Lung (tissue), 11 donors: ENCODE measurements at regions not wholly inside any gene's neighbourhood (a gene's known extent, or its start where the extent isn't known, plus 50 kb on each side); places are given as distances from the start of the nearest gene placed in this dataset.

Experiments
- ATAC-seq: fragments of 200-7000 bp; cut with Tn5 transposase; one replicate; pipeline ENCODE4 v1.9.1; 2020; ENCODE audit warnings: moderate number of reproducible peaks; ENCODE audit not compliant: insufficient read depth, low FRiP score
- DNase-seq, 3 donors: peaks; one replicate each; pipeline ENCODE4 v3.0.0-alpha.2; 2013 to 2017
- H3K27ac ChIP-seq, 2 donors: one replicate each; pipeline ENCODE4 v1.5.1; 2013; ENCODE audit warnings: mild to moderate bottlenecking in 2 of 2, moderate library complexity in 2 of 2, control low read depth in 1 of 2, inconsistent platforms in 1 of 2, low read depth in 1 of 2, low read length in 1 of 2
- H3K27me3 ChIP-seq, 3 donors: one replicate each; pipeline ENCODE4 v1.5.1; 2013; ENCODE audit warnings: low read length in 2 of 3; ENCODE audit not compliant: control insufficient read depth in 3 of 3, insufficient read depth in 3 of 3
- H3K36me3 ChIP-seq, 4 donors: one replicate each; pipeline ENCODE4 v1.5.1; 2013; ENCODE audit warnings: low read length in 4 of 4, mild to moderate bottlenecking in 1 of 4, moderate library complexity in 1 of 4; ENCODE audit not compliant: control insufficient read depth in 4 of 4, insufficient read depth in 4 of 4
- H3K4me1 ChIP-seq, 5 donors: one replicate each; pipeline ENCODE4 v1.5.1; 2013; ENCODE audit warnings: low read length in 5 of 5, mild to moderate bottlenecking in 2 of 5, moderate library complexity in 1 of 5; ENCODE audit not compliant: control insufficient read depth in 5 of 5, insufficient read depth in 5 of 5
- H3K4me3 ChIP-seq: one replicate; pipeline ENCODE4 v1.5.1; 2013; ENCODE audit warnings: mild to moderate bottlenecking, control low read depth, moderate library complexity
- H3K9ac ChIP-seq, 2 donors: one replicate each; pipeline ENCODE4 v1.5.1; 2013; ENCODE audit warnings: low read length in 2 of 2, control low read depth in 1 of 2; ENCODE audit not compliant: insufficient read depth in 1 of 2
- H3K9me3 ChIP-seq, 4 donors: one replicate each; pipeline ENCODE4 v1.5.1; 2013; ENCODE audit warnings: low read length in 3 of 4, mild to moderate bottlenecking in 1 of 4, moderate library complexity in 1 of 4; ENCODE audit not compliant: control insufficient read depth in 4 of 4, insufficient read depth in 3 of 4
- WGBS, 2 donors: extraction: QIAGEN DNeasy Blood & Tissue Kit; methylation state at CpG; one replicate each; pipeline ENCODE4 v1.1.7; 2013; 5-methylcytosine and 5-hydroxymethylcytosine counted together
- TF ChIP-seq, protein P1 (sequence below): IDR thresholded peaks from 2 replicates; pipeline ENCODE4 v1.5.1; 2012; ENCODE audit warnings: mild to moderate bottlenecking; ENCODE audit errors: control extremely low read depth, extremely low read depth
- donor health status: control.
- donor health status: control.
- donor health status: Bipolar disorder and iron deficiency.
- donor health status: healthy.
- donor health status: DM: yes; HTN: yes; CAD: no.

DNA sequence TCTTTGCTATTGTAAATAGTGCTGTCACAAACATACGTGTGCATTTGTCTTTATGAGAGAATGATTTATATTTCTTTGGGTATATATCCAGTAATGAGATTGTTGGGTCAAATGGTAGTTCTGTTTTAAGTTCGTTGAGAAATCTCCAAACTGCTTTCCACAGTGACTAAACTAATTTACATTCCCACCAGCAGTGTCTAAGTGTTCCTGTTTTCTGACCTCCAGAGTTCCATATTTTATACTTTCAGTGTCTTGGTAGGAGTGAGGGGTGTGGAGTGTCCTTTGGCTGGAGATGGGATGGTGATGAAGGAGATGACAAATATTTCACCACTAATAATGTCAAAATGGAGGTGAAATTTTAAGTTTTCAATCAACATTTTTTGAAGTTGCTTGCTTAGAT is 86.4 kb downstream of the DACT1 start:
- H3K27me3 ChIP-seq: no peaks in the 10 kb centered on the region
- H3K9ac ChIP-seq: no peak overlapping the region
- H3K4me3 ChIP-seq: no peak overlapping the region
- DNase-seq: no peak
- no peak overlapping the region for H3K27ac ChIP-seq
- H3K36me3 ChIP-seq: no peaks in the 10 kb centered on the region
- 28 to 66% methylated on average over 2 of the region's 2 CpGs for WGBS, 2 donors
- H3K4me1 ChIP-seq: peaks cover 0 to 2% (median 0%) of the 10 kb centered on the region in 5 donors
- no peak for ATAC-seq
- TF ChIP-seq, protein P1, sequence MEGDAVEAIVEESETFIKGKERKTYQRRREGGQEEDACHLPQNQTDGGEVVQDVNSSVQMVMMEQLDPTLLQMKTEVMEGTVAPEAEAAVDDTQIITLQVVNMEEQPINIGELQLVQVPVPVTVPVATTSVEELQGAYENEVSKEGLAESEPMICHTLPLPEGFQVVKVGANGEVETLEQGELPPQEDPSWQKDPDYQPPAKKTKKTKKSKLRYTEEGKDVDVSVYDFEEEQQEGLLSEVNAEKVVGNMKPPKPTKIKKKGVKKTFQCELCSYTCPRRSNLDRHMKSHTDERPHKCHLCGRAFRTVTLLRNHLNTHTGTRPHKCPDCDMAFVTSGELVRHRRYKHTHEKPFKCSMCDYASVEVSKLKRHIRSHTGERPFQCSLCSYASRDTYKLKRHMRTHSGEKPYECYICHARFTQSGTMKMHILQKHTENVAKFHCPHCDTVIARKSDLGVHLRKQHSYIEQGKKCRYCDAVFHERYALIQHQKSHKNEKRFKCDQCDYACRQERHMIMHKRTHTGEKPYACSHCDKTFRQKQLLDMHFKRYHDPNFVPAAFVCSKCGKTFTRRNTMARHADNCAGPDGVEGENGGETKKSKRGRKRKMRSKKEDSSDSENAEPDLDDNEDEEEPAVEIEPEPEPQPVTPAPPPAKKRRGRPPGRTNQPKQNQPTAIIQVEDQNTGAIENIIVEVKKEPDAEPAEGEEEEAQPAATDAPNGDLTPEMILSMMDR: no peak
- H3K9me3 ChIP-seq: peaks cover 0 to 1% (median 0%) of the 10 kb centered on the region in 4 donors

DNA sequence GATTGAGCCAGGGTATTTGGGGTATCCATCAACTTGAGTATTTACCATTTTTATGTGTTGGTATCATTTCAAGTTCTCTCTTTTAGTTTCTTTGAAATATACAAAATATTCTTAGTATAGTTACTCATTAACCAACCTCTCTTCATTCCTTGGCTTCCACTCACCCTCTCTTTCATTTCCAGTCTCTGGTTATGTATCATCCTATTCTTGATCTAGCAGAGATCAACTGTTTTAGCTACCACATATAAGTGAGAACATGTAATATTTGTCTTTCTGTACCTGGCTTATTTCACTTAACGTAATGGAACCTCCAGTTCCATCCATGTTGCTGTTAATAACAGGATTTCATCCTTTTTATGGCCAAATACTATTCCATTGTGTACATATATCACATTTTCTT is 86.9 kb downstream of the DACT1 start:
- WGBS, 2 donors: 93 to 97% methylated on average over 1 of the region's 1 CpG
- peaks cover 0 to 1% (median 0%) of the 10 kb centered on the region in 4 donors for H3K9me3 ChIP-seq
- no peaks in the 10 kb centered on the region for H3K27me3 ChIP-seq
- peaks cover 0 to 2% (median 0%) of the 10 kb centered on the region in 5 donors for H3K4me1 ChIP-seq
- no peak overlapping the region for H3K4me3 ChIP-seq
- ATAC-seq (no peak), DNase-seq (no peak)
- H3K9ac ChIP-seq: no peak overlapping the region
- H3K27ac ChIP-seq: no peak overlapping the region
- TF ChIP-seq, protein P1: no peak
- no peaks in the 10 kb centered on the region for H3K36me3 ChIP-seq

DNA sequence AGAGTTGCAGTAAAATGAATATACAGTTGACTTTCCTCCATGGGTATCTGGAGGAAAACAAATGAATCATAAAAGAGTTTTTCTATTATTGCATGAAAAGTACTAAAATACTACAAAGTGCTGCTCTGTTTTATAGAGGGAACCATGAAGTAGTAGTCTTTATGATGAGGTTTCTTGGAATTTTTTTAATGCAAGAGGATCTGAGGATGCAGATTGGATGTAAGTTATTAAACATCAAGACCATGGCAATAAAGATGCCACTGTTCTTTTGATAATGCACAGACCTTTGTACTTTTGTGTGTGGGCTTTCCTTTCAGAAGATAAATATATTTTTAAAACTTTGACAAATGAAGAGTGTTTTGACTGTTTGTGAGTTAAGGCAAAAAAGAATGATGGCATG is 87.5 kb downstream of the DACT1 start:
- peaks cover 0 to 1% (median 0%) of the 10 kb centered on the region in 4 donors for H3K9me3 ChIP-seq
- TF ChIP-seq, protein P1: no peak
- H3K27me3 ChIP-seq: no peaks in the 10 kb centered on the region
- H3K36me3 ChIP-seq: no peaks in the 10 kb centered on the region
- no peak overlapping the region for H3K4me3 ChIP-seq
- DNase-seq (no peak), ATAC-seq (no peak)
- H3K9ac ChIP-seq: no peak overlapping the region
- H3K4me1 ChIP-seq: peaks cover 0 to 2% (median 0%) of the 10 kb centered on the region in 5 donors
- no peak overlapping the region for H3K27ac ChIP-seq

DNA sequence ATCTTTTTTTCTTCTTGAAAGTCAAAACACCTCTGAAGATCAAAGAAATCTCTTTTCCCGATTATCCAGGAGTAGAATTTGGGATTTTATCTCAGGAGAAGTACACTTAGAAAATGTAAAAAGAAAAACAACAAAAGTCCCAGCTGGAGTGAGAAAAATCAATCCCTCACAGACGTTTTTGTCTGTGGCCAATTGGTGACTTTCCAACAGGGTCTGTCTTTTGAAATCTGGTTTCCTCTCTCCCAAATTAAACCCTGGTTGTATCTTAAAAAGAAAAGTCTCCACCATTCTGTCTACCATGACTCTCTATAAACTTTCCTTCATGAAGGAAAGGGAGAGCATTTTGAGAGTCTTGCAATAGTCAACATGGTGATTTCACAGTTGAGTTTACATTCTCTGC is 88.1 kb downstream of the DACT1 start:
- H3K9me3 ChIP-seq: peaks cover 0 to 1% (median 0%) of the 10 kb centered on the region in 4 donors
- ATAC-seq: no peak
- peak in 1 of 3 donors; percentile 61 for DNase-seq
- H3K36me3 ChIP-seq: no peaks in the 10 kb centered on the region
- no peak overlapping the region for H3K4me3 ChIP-seq
- H3K27ac ChIP-seq: no peak overlapping the region
- TF ChIP-seq, protein P1: no peak
- no peaks in the 10 kb centered on the region for H3K27me3 ChIP-seq
- H3K4me1 ChIP-seq: peaks cover 0 to 2% (median 0%) of the 10 kb centered on the region in 5 donors
- no peak overlapping the region for H3K9ac ChIP-seq
- 54 to 69% methylated on average over 2 of the region's 2 CpGs for WGBS, 2 donors
